ENCODE measurements at regions not wholly inside any gene's neighbourhood (a gene's known extent, or its start where the extent isn't known, plus 50 kb on each side); places are given as distances from the start of the nearest gene placed in this dataset.

DNA sequence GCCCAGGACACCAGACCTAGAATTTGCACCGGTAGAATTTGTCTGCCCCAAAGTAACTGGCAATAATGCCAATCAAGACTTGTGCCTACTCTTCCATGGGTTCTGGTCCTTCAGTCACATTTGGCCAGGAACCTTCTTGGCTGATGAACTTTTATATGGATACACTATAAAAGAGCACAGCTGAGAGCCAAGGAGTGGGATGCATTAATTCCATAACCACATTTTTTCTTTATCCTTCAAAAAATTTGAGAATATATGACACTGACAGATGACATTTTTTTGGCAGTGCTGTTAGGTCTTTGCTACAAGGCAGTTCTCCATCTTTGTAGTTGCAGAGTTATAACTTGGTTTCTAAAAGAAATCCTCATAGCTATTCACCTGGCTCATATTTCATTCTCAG, 129.2 kb upstream of the HDAC9 start:
- Histone ChIP-seq H3K27me3 (no peaks in the 10 kb centered on the region), H3K27ac (no peak overlapping the region), H3K36me3 (no peaks in the 10 kb centered on the region), H3K4me3 (no peak overlapping the region), H3K9me3 (no peaks in the 10 kb centered on the region), H3K4me1 (no peaks in the 10 kb centered on the region)
- FAIRE-seq, result no peak
- TF ChIP-seq, protein P1, sequence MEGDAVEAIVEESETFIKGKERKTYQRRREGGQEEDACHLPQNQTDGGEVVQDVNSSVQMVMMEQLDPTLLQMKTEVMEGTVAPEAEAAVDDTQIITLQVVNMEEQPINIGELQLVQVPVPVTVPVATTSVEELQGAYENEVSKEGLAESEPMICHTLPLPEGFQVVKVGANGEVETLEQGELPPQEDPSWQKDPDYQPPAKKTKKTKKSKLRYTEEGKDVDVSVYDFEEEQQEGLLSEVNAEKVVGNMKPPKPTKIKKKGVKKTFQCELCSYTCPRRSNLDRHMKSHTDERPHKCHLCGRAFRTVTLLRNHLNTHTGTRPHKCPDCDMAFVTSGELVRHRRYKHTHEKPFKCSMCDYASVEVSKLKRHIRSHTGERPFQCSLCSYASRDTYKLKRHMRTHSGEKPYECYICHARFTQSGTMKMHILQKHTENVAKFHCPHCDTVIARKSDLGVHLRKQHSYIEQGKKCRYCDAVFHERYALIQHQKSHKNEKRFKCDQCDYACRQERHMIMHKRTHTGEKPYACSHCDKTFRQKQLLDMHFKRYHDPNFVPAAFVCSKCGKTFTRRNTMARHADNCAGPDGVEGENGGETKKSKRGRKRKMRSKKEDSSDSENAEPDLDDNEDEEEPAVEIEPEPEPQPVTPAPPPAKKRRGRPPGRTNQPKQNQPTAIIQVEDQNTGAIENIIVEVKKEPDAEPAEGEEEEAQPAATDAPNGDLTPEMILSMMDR (IDR thresholded peaks at IDR 0.05), result no peak
- DNase-seq, result no peak
- ATAC-seq, result no peak
- WGBS, 2 donors, result 71 to 78% methylated on average over 1 of the region's 1 CpG
- intact Hi-C loops (cut with DNase I), result no loop called here

DNA sequence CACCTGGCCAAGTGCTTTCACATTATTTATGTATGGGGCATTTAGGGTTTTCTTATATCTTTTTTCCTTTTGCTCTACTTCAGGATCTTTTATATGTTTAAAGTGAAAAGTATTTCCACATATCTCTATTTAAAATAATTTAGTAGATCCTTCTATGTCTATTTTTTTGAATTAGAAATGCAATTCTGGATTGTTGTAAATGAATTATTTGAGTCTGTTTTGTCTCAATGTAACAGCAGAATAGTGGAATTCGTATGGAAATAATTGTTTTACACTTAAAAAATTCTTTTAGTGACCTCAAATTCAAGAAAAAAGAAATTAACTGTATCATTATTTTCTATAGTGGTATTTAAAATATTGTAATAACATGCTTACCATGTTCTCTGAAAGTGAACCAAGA, 126.5 kb upstream of the HDAC9 start:
- TF ChIP-seq, protein P1 (IDR thresholded peaks at IDR 0.05), result no peak
- Histone ChIP-seq H3K4me3 (no peak overlapping the region), H3K9me3 (no peaks in the 10 kb centered on the region), H3K4me1 (no peaks in the 10 kb centered on the region), H3K36me3 (no peaks in the 10 kb centered on the region), H3K27ac (no peak overlapping the region), H3K27me3 (no peaks in the 10 kb centered on the region)
- ATAC-seq (no peak), DNase-seq (no peak), FAIRE-seq (no peak)
- WGBS, 2 donors, result 53 to 57% methylated on average over 1 of the region's 1 CpG
- intact Hi-C loops (cut with DNase I), result no loop called here

DNA sequence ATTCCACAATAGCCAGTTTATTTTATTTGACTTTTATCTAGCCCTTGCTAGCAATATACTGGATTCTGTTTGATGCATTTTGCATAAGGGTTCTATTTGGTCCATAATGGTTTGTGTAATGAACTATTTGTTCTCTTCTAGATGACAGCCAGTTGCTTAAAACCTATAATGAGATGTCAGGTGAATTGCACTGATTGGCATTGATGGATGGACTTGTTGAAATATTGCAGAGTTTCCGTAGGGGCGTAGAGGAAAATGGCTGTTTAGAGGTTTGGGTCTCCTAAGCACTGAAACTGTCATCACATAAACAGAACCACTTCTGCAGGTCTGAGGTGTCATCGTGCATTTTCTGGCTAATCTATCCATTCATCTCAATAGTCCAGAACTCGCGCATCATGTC, 124.9 kb upstream of the HDAC9 start:
- intact Hi-C loops (cut with DNase I), result no loop called here
- DNase-seq, result no peak
- no peak for FAIRE-seq
- Histone ChIP-seq H3K4me3 (no peak overlapping the region), H3K27me3 (no peaks in the 10 kb centered on the region), H3K36me3 (no peaks in the 10 kb centered on the region), H3K27ac (no peak overlapping the region), H3K9me3 (no peaks in the 10 kb centered on the region), H3K4me1 (no peaks in the 10 kb centered on the region)
- no peak for ATAC-seq
- 77 to 81% methylated on average over 5 of the region's 5 CpGs for WGBS, 2 donors
- TF ChIP-seq, protein P1 (IDR thresholded peaks at IDR 0.05), result no peak

DNA sequence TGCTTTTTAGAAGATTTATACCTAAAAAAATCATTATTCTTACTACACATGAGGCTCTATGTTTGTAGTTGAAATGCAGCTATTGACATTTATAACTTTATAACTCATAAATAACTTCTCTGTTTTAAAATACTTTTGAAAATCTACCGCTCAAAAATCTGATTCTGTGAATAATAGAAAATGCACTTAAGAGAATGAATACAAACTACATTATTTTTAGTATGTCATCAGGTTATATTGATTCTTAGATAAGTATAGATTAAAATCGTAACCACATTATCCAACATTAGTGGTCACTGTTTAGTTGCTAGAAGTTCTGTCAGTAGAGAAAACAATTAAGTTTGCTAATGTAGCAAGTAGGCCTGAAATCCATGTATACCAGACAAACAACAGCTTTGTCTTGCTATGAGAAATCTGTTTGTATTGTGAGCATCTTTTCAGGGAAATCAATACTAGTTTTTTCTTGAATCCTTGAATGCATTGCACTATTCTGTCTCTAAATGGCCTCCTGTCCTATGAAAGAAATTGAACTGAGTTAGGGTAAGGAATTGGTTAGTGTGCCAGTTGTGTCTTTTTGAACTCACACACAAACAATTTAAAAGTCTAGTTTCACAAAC, 116.5 kb upstream of the HDAC9 start:
- DNase-seq (no peak), FAIRE-seq (no peak), ATAC-seq (no peak)
- intact Hi-C loops (cut with DNase I), result no loop called here
- Histone ChIP-seq H3K27ac (no peak overlapping the region), H3K36me3 (no peaks in the 10 kb centered on the region), H3K4me3 (no peak overlapping the region), H3K27me3 (no peaks in the 10 kb centered on the region), H3K9me3 (no peaks in the 10 kb centered on the region), H3K4me1 (no peaks in the 10 kb centered on the region)
- 34 to 39% methylated on average over 2 of the region's 2 CpGs for whole genome bisulfite sequencing, 2 donors
- TF ChIP-seq, protein P1 (IDR thresholded peaks at IDR 0.05), result no peak

DNA sequence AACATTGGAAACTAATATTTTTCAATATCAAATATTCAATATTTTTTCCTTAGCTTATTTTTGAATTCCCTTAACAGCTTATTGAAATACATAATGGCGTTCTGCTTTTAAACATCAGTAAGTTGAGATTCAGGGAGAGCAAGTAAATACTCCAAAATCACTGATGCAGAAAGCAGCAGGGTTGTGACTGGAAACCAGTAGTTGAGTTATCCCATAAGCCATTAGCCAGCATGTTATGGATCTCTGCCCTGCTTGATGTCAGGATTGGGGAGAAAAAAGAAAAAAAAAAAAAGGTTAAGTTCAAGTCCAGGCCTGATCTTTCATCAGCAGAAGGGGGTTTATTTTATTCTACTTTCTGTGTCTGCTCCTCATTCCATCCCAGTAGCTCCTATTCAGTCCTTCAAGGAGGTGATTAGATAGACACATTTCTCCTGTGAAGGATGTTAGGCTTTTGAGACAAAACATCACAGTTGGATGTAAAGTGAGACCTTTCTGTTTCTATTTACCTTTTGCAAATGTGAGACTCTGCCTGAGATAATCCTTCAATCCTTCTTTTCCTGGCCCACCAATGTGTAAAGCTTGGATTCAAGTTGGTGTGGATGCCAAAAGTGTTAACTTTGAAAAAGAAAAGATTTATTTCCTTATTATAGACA, 110.9 kb upstream of the HDAC9 start:
- Histone ChIP-seq H3K27me3 (no peaks in the 10 kb centered on the region), H3K27ac (no peak overlapping the region), H3K4me1 (no peaks in the 10 kb centered on the region), H3K36me3 (no peaks in the 10 kb centered on the region), H3K4me3 (no peak overlapping the region), H3K9me3 (no peaks in the 10 kb centered on the region)
- intact Hi-C loops (cut with DNase I), result no loop called here
- 67 to 79% methylated on average over 1 of the region's 1 CpG for WGBS, 2 donors
- ATAC-seq (no peak), FAIRE-seq (no peak), DNase-seq (no peak)
- TF ChIP-seq, protein P1 (IDR thresholded peaks at IDR 0.05), result no peak

All from pancreas (tissue), 10 donors.